ENCODE measurements at regions not wholly inside any gene's neighbourhood (a gene's known extent, or its start where the extent isn't known, plus 50 kb on each side); places are given as distances from the start of the nearest gene placed in this dataset.
A peak's percentile ranks its signal among the peaks of the same experiment; 100 is the strongest.

- DNase-seq, result no peak
Measured at GRCh38 chr2:220243571-220243970, 616.1 kb downstream of the SLC4A3 start.

GRCh38 chr2:220246386-220246785 is 619.0 kb downstream of the SLC4A3 start:
- DNase-seq, result no peak

GRCh38 chr2:220247588-220248350 is 620.3 kb downstream of the SLC4A3 start:
- no peak for DNase-seq

GRCh38 chr2:220259662-220260061 is 632.2 kb downstream of the SLC4A3 start:
- no peak for DNase-seq

- no peak for DNase-seq
Measured at GRCh38 chr2:220263300-220263699, 635.9 kb downstream of the SLC4A3 start.

GRCh38 chr2:220269367-220269766 is 641.9 kb downstream of the SLC4A3 start:
- peak; percentile 91 for DNase-seq

- DNase-seq, result peak; percentile 56
Measured at GRCh38 chr2:220270481-220271070, 643.1 kb downstream of the SLC4A3 start.

- no peak for DNase-seq
Measured at GRCh38 chr2:220272656-220273055, 645.2 kb downstream of the SLC4A3 start.

- DNase-seq, result no peak
Measured at GRCh38 chr2:220273082-220273481, 645.7 kb downstream of the SLC4A3 start.

GRCh38 chr2:220275454-220275853 is 648.0 kb downstream of the SLC4A3 start:
- no peak for DNase-seq

GRCh38 chr2:220276741-220277444 is 649.5 kb downstream of the SLC4A3 start:
- DNase-seq, result no peak

GRCh38 chr2:220277445-220277975 is 650.1 kb downstream of the SLC4A3 start:
- DNase-seq, result no peak

GRCh38 chr2:220278022-220278421 is 650.6 kb downstream of the SLC4A3 start:
- no peak for DNase-seq

- DNase-seq, result no peak
Measured at GRCh38 chr2:220279372-220279771, 651.9 kb downstream of the SLC4A3 start.

- DNase-seq, result no peak
Measured at GRCh38 chr2:220279840-220280239, 652.4 kb downstream of the SLC4A3 start.

GRCh38 chr2:220280736-220281135 is 653.3 kb downstream of the SLC4A3 start:
- no peak for DNase-seq

GRCh38 chr2:220281771-220282170 is 654.3 kb downstream of the SLC4A3 start:
- no peak for DNase-seq

GRCh38 chr2:220282236-220282635 is 654.8 kb downstream of the SLC4A3 start:
- DNase-seq, result no peak

- DNase-seq, result no peak
Measured at GRCh38 chr2:220293966-220294365, 666.5 kb downstream of the SLC4A3 start.

GRCh38 chr2:220296174-220296573 is 668.7 kb downstream of the SLC4A3 start:
- peak; percentile 21 for DNase-seq

GRCh38 chr2:220297093-220297492 is 669.7 kb downstream of the SLC4A3 start:
- no peak for DNase-seq

GRCh38 chr2:220300806-220301205 is 673.4 kb downstream of the SLC4A3 start:
- no peak for DNase-seq

GRCh38 chr2:220302756-220303155 is 675.3 kb downstream of the SLC4A3 start:
- DNase-seq, result no peak

- DNase-seq, result no peak
Measured at GRCh38 chr2:220309215-220309614, 681.8 kb downstream of the SLC4A3 start.
